ENCODE measurements at regions not wholly inside any gene's neighbourhood (a gene's known extent, or its start where the extent isn't known, plus 50 kb on each side); places are given as distances from the start of the nearest gene placed in this dataset.
A peak's percentile ranks its signal among the peaks of the same experiment; 100 is the strongest.

GRCh38 chr20:52534616-52535015, 343.0 kb upstream of the ZFP64 start:
- no peaks in the 10 kb centered on the region for H3K27me3 Mint-ChIP-seq
- no peaks in the 10 kb centered on the region for H3K36me3 Mint-ChIP-seq
- no peak overlapping the region for H3K27ac Mint-ChIP-seq
- no peaks in the 10 kb centered on the region for H3K4me1 Mint-ChIP-seq
- H3K4me3 Mint-ChIP-seq: no peak overlapping the region
- H3K9me3 Mint-ChIP-seq: peaks cover 4 to 6% of the 10 kb centered on the region in 2 donors
- no peak for DNase-seq
- no peak for ATAC-seq (replicated peaks)

- H3K9me3 Mint-ChIP-seq: peaks cover 4 to 6% of the 10 kb centered on the region in 2 donors
- DNase-seq (no peak), ATAC-seq (replicated peaks) (no peak)
- no peaks in the 10 kb centered on the region for H3K27me3 Mint-ChIP-seq
- H3K4me3 Mint-ChIP-seq: no peak overlapping the region
- H3K4me1 Mint-ChIP-seq: no peaks in the 10 kb centered on the region
- no peaks in the 10 kb centered on the region for H3K36me3 Mint-ChIP-seq
- H3K27ac Mint-ChIP-seq: no peak overlapping the region
Measured at GRCh38 chr20:52533401-52533800, 341.8 kb upstream of the ZFP64 start.

- Mint-ChIP-seq H3K27ac (no peak overlapping the region), H3K9me3 (peaks cover 4 to 6% of the 10 kb centered on the region in 2 donors), H3K36me3 (no peaks in the 10 kb centered on the region), H3K4me1 (no peaks in the 10 kb centered on the region), H3K4me3 (no peak overlapping the region), H3K27me3 (no peaks in the 10 kb centered on the region)
- ATAC-seq (replicated peaks) (peak in 1 of 2 donors; percentile 29), DNase-seq (no peak)
Measured at GRCh38 chr20:52532674-52533073, 341.1 kb upstream of the ZFP64 start.

GRCh38 chr20:52530571-52530970, 339.0 kb upstream of the ZFP64 start:
- H3K4me3 Mint-ChIP-seq: no peak overlapping the region
- no peak for ATAC-seq (replicated peaks)
- H3K27ac Mint-ChIP-seq: no peak overlapping the region
- H3K9me3 Mint-ChIP-seq: peaks cover 4 to 5% of the 10 kb centered on the region in 2 donors
- peaks cover 0 to 4% of the 10 kb centered on the region in 2 donors for H3K27me3 Mint-ChIP-seq
- no peaks in the 10 kb centered on the region for H3K36me3 Mint-ChIP-seq
- no peaks in the 10 kb centered on the region for H3K4me1 Mint-ChIP-seq
- no peak for DNase-seq

- Mint-ChIP-seq H3K27ac (no peak overlapping the region), H3K4me3 (no peak overlapping the region), H3K27me3 (peaks cover 0 to 4% of the 10 kb centered on the region in 2 donors), H3K36me3 (no peaks in the 10 kb centered on the region), H3K9me3 (peaks cover 4 to 5% of the 10 kb centered on the region in 2 donors), H3K4me1 (no peaks in the 10 kb centered on the region)
- DNase-seq (no peak), ATAC-seq (replicated peaks) (no peak)
Measured at GRCh38 chr20:52529826-52530225, 338.2 kb upstream of the ZFP64 start.

- Mint-ChIP-seq H3K4me1 (no peaks in the 10 kb centered on the region), H3K4me3 (no peak overlapping the region), H3K27ac (no peak overlapping the region), H3K27me3 (peaks cover 0 to 4% of the 10 kb centered on the region in 2 donors), H3K36me3 (no peaks in the 10 kb centered on the region), H3K9me3 (peaks cover 0 to 6% of the 10 kb centered on the region in 2 donors)
- DNase-seq (no peak), ATAC-seq (replicated peaks) (no peak)
Measured at GRCh38 chr20:52524861-52525260, 333.3 kb upstream of the ZFP64 start.

- no peak overlapping the region for H3K27ac Mint-ChIP-seq
Measured at GRCh38 chr20:52518735-52519134, 327.2 kb upstream of the ZFP64 start.

GRCh38 chr20:52515877-52516276, 324.3 kb upstream of the ZFP64 start:
- no peak overlapping the region for H3K4me3 Mint-ChIP-seq
- H3K9me3 Mint-ChIP-seq: peaks cover 3 to 10% of the 10 kb centered on the region in 2 donors
- H3K27me3 Mint-ChIP-seq: peaks cover 5 to 6% of the 10 kb centered on the region in 2 donors
- ATAC-seq (replicated peaks) (no peak), DNase-seq (no peak)
- no peaks in the 10 kb centered on the region for H3K4me1 Mint-ChIP-seq
- no peaks in the 10 kb centered on the region for H3K36me3 Mint-ChIP-seq
- no peak overlapping the region for H3K27ac Mint-ChIP-seq

More at GRCh38 chr20:52518735-52519134, 327.2 kb upstream of the ZFP64 start:
- peaks cover 3 to 13% of the 10 kb centered on the region in 2 donors for H3K9me3 Mint-ChIP-seq
- H3K36me3 Mint-ChIP-seq: no peaks in the 10 kb centered on the region
- DNase-seq (no peak), ATAC-seq (replicated peaks) (no peak)
- no peak overlapping the region for H3K4me3 Mint-ChIP-seq
- no peaks in the 10 kb centered on the region for H3K4me1 Mint-ChIP-seq
- peaks cover 5 to 6% of the 10 kb centered on the region in 2 donors for H3K27me3 Mint-ChIP-seq

GRCh38 chr20:52500157-52500556, 308.6 kb upstream of the ZFP64 start:
- Mint-ChIP-seq H3K27me3 (peaks cover 12% of the 10 kb centered on the region in 2 donors), H3K4me3 (no peak overlapping the region), H3K4me1 (no peaks in the 10 kb centered on the region), H3K27ac (no peak overlapping the region), H3K9me3 (peaks cover 6 to 9% of the 10 kb centered on the region in 2 donors), H3K36me3 (no peaks in the 10 kb centered on the region)
- ATAC-seq (replicated peaks): no peak
- no peak for DNase-seq

- no peaks in the 10 kb centered on the region for H3K36me3 Mint-ChIP-seq
- peaks cover 0 to 6% of the 10 kb centered on the region in 2 donors for H3K9me3 Mint-ChIP-seq
- H3K4me1 Mint-ChIP-seq: peaks cover 0 to 3% of the 10 kb centered on the region in 2 donors
- ATAC-seq (replicated peaks) (no peak), DNase-seq (no peak)
- H3K27me3 Mint-ChIP-seq: peaks cover 25 to 29% of the 10 kb centered on the region in 2 donors
- H3K27ac Mint-ChIP-seq: no peak overlapping the region
- no peak overlapping the region for H3K4me3 Mint-ChIP-seq
Measured at GRCh38 chr20:52497731-52498130, 306.2 kb upstream of the ZFP64 start.

- H3K9me3 Mint-ChIP-seq: peaks cover 0 to 3% of the 10 kb centered on the region in 2 donors
- peaks cover 29 to 43% of the 10 kb centered on the region in 2 donors for H3K27me3 Mint-ChIP-seq
- H3K27ac Mint-ChIP-seq: no peak overlapping the region
- H3K4me1 Mint-ChIP-seq: peaks cover 0 to 3% of the 10 kb centered on the region in 2 donors
- ATAC-seq (replicated peaks) (no peak), DNase-seq (no peak)
- H3K36me3 Mint-ChIP-seq: no peaks in the 10 kb centered on the region
- H3K4me3 Mint-ChIP-seq: no peak overlapping the region
Measured at GRCh38 chr20:52496191-52496590, 304.6 kb upstream of the ZFP64 start.

GRCh38 chr20:52494244-52494643, 302.7 kb upstream of the ZFP64 start:
- H3K27me3 Mint-ChIP-seq: peaks cover 34 to 49% of the 10 kb centered on the region in 2 donors
- H3K4me3 Mint-ChIP-seq: no peak overlapping the region
- H3K36me3 Mint-ChIP-seq: no peaks in the 10 kb centered on the region
- H3K9me3 Mint-ChIP-seq: peaks cover 0 to 7% of the 10 kb centered on the region in 2 donors
- no peak overlapping the region for H3K27ac Mint-ChIP-seq
- DNase-seq: no peak
- no peak for ATAC-seq (replicated peaks)
- H3K4me1 Mint-ChIP-seq: peaks cover 0 to 3% of the 10 kb centered on the region in 2 donors

GRCh38 chr20:52493171-52493721, 301.7 kb upstream of the ZFP64 start:
- ATAC-seq (replicated peaks): no peak
- no peak for DNase-seq
- H3K4me3 Mint-ChIP-seq: no peak overlapping the region
- no peaks in the 10 kb centered on the region for H3K36me3 Mint-ChIP-seq
- H3K27me3 Mint-ChIP-seq: peaks cover 34 to 49% of the 10 kb centered on the region in 2 donors
- H3K4me1 Mint-ChIP-seq: peaks cover 0 to 3% of the 10 kb centered on the region in 2 donors
- H3K27ac Mint-ChIP-seq: no peak overlapping the region
- H3K9me3 Mint-ChIP-seq: peaks cover 0 to 7% of the 10 kb centered on the region in 2 donors

- H3K27me3 Mint-ChIP-seq: peaks cover 26 to 37% of the 10 kb centered on the region in 2 donors
- no peak overlapping the region for H3K4me3 Mint-ChIP-seq
- H3K9me3 Mint-ChIP-seq: peaks cover 0 to 4% of the 10 kb centered on the region in 2 donors
- ATAC-seq (replicated peaks) (no peak), DNase-seq (no peak)
- H3K4me1 Mint-ChIP-seq: peaks cover 0 to 3% of the 10 kb centered on the region in 2 donors
- no peak overlapping the region for H3K27ac Mint-ChIP-seq
- H3K36me3 Mint-ChIP-seq: no peaks in the 10 kb centered on the region
Measured at GRCh38 chr20:52490711-52491430, 299.3 kb upstream of the ZFP64 start.

- no peak for DNase-seq
- no peak overlapping the region for H3K4me3 Mint-ChIP-seq
- ATAC-seq (replicated peaks): no peak
- H3K4me1 Mint-ChIP-seq: no peaks in the 10 kb centered on the region
- no peak overlapping the region for H3K27ac Mint-ChIP-seq
- peaks cover 0 to under 1% of the 10 kb centered on the region in 2 donors for H3K9me3 Mint-ChIP-seq
- peaks cover 0 to under 1% of the 10 kb centered on the region in 2 donors for H3K27me3 Mint-ChIP-seq
- H3K36me3 Mint-ChIP-seq: no peaks in the 10 kb centered on the region
Measured at GRCh38 chr20:52484438-52484837, 292.9 kb upstream of the ZFP64 start.
